Endothelial cell of umbilical vein (primary cell): ENCODE measurements at regions not wholly inside any gene's neighbourhood (a gene's known extent, or its start where the extent isn't known, plus 50 kb on each side); places are given as distances from the start of the nearest gene placed in this dataset.

ENCODE experiments used
- BruUV-seq: library from RNA; stranded (reverse); fragments of 400-500 nt; replicated peaks from 2 replicates; lab custom pipeline; 2021; lab: Mats Ljungman, UMichigan
- CTCF ChIA-PET: fragments of 300-600, 350-600 bp; sonication (Branson Sonifier 250); formaldehyde crosslinking; loops from one replicate; lab custom pipeline; 2021; ENCODE audit warnings: antibody characterized with exemption, inconsistent platforms; lab: Charles Lee
- POLR2A ChIA-PET: fragments of 300-600, 350-600 bp; sonication (Branson Sonifier 250); formaldehyde crosslinking; loops from one replicate; lab custom pipeline; 2021; ENCODE audit warnings: antibody characterized with exemption, inconsistent platforms; lab: Charles Lee
- DNase-seq: peaks from one replicate; pipeline ENCODE4 v3.0.0-alpha.2; 2011; ENCODE audit warnings: low read depth, low spot score
- FAIRE-seq: peaks from 2 replicates; lab custom pipeline; 2011; peaks lifted over from hg19 to GRCh38; lab: Jason Lieb, UNC
- H2AFZ ChIP-seq: 2 replicates; pipeline ENCODE4 v1.6.0; 2012; ENCODE audit warnings: low read depth, low read length, control low read depth, inconsistent platforms
- H3K27ac ChIP-seq: 2 replicates; pipeline ENCODE4 v1.5.1; 2011; ENCODE audit warnings: low read depth, mild to moderate bottlenecking, control low read depth, low read length, moderate library complexity; ENCODE audit not compliant: insufficient read depth
- H3K27me3 ChIP-seq, 2 experiments: 2 replicates each; pipeline versions ENCODE4 v1.6.0 to v1.6.1; 2011; ENCODE audit warnings: low read length in 2 of 2, mixed read lengths in 1 of 2; ENCODE audit not compliant: control insufficient read depth in 2 of 2, insufficient read depth in 2 of 2
- H3K36me3 ChIP-seq, 2 experiments: 2 replicates in 1 of 2; 3 replicates in 1 of 2; pipeline ENCODE4 v1.5.1; 2011; ENCODE audit warnings: low read length in 2 of 2, mild to moderate bottlenecking in 1 of 2, moderate library complexity in 1 of 2; ENCODE audit not compliant: control insufficient read depth in 2 of 2, insufficient read depth in 2 of 2; ENCODE audit errors: extremely low read depth in 1 of 2
- H3K4me1 ChIP-seq: 3 replicates; pipeline ENCODE4 v1.5.1; 2011; ENCODE audit warnings: mild to moderate bottlenecking, low read length; ENCODE audit not compliant: control insufficient read depth, insufficient read depth; ENCODE audit errors: extremely low read depth
- H3K4me2 ChIP-seq: 2 replicates; pipeline ENCODE4 v1.6.1; 2011; ENCODE audit warnings: low read length, control low read depth, mixed read lengths; ENCODE audit not compliant: insufficient read depth
- H3K4me3 ChIP-seq, 3 experiments: fragments of 200-600 bp in 1 of 3; sonication (generic), shearing (Covaris generic) in 1 of 3; replicated peaks in 1 of 3; 2 replicates each; pipeline ENCODE4 v1.5.1; 2011 to 2016; ENCODE audit warnings: control low read depth in 3 of 3, low read length in 3 of 3, mild to moderate bottlenecking in 2 of 3, inconsistent platforms in 1 of 3, low read depth in 1 of 3, moderate library complexity in 1 of 3; ENCODE audit not compliant: insufficient read depth in 1 of 3
- H3K79me2 ChIP-seq: 2 replicates; pipeline ENCODE4 v1.6.0; 2012; ENCODE audit warnings: low read length, inconsistent platforms; ENCODE audit not compliant: control insufficient read depth, insufficient read depth
- H3K9ac ChIP-seq: replicated peaks from 2 replicates; pipeline ENCODE3; 2011; ENCODE audit warnings: low read length, control low read depth; ENCODE audit not compliant: insufficient read depth; ENCODE audit errors: extremely low read depth
- H3K9me1 ChIP-seq: replicated peaks from 3 replicates; pipeline ENCODE4 v1.6.0; 2011; ENCODE audit warnings: mild to moderate bottlenecking, low read length; ENCODE audit not compliant: control insufficient read depth, insufficient read depth; ENCODE audit errors: extremely low read depth
- H3K9me3 ChIP-seq: replicated peaks from 2 replicates; pipeline ENCODE4 v1.5.1; 2012; ENCODE audit warnings: low read length, inconsistent platforms; ENCODE audit not compliant: control insufficient read depth, insufficient read depth
- H4K20me1 ChIP-seq: replicated peaks from 2 replicates; pipeline ENCODE3; 2011; ENCODE audit warnings: mild to moderate bottlenecking, low read length; ENCODE audit not compliant: control insufficient read depth, insufficient read depth; ENCODE audit errors: extremely low read depth
- EZH2 ChIP-seq: IDR thresholded peaks from 2 replicates; pipeline ENCODE4 v1.6.1; 2012; ENCODE audit warnings: borderline replicate concordance, low read depth, mild to moderate bottlenecking, moderate library complexity, low read length, inconsistent platforms; ENCODE audit not compliant: severe bottlenecking
- FOS ChIP-seq: IDR thresholded peaks from 2 replicates; pipeline ENCODE4 v1.6.1; 2011; ENCODE audit warnings: mild to moderate bottlenecking, low read length, moderate library complexity, borderline replicate concordance; ENCODE audit not compliant: insufficient read depth
- GATA2 ChIP-seq: IDR thresholded peaks from 2 replicates; pipeline ENCODE4 v1.7.0; 2011; ENCODE audit warnings: low read depth, mild to moderate bottlenecking, moderate library complexity, mixed read lengths, low read length; ENCODE audit not compliant: insufficient read length, insufficient read depth
- JUN ChIP-seq: IDR thresholded peaks from 2 replicates; pipeline ENCODE4 v1.6.1; 2011; ENCODE audit warnings: borderline replicate concordance, low read depth; ENCODE audit not compliant: insufficient read length, insufficient read depth
- MYC ChIP-seq: IDR thresholded peaks from one replicate; pipeline ENCODE4 v1.6.1; 2011; ENCODE audit warnings: mild to moderate bottlenecking, low read depth, low read length
- POLR2A ChIP-seq: IDR thresholded peaks from 2 replicates; pipeline ENCODE4 v1.6.1; 2012; ENCODE audit warnings: low read depth, mild to moderate bottlenecking, control low read depth, low read length
- POLR2AphosphoS5 ChIP-seq: IDR thresholded peaks from 2 replicates; pipeline ENCODE4 v1.6.1; 2012; ENCODE audit warnings: low read depth, mild to moderate bottlenecking, control low read depth, low read length, moderate library complexity; ENCODE audit not compliant: insufficient read depth
- dilution Hi-C: fragments of 300-500 bp; cut with MboI; formaldehyde crosslinking; loops from one replicate; pipeline ENCODE4 v1.15.0; 2019; ENCODE audit warnings: low sequenced_read_pairs; ENCODE audit not compliant: extremely low pct_ligation_motif_present
- intact Hi-C: fragments of 100-400 bp; cut with micrococcal nuclease; formaldehyde crosslinking; loops from one replicate; pipeline ENCODE4 v1.10.0; 2022
- TF ChIP-seq, protein P1 (sequence below), 2 donors: IDR thresholded peaks; 1 replicate in 1 of 2; 2 replicates in 1 of 2; pipeline ENCODE4 v1.5.1; 2011; ENCODE audit warnings: low read length in 2 of 2, mild to moderate bottlenecking in 2 of 2, moderate library complexity in 2 of 2, control low read depth in 1 of 2, inconsistent platforms in 1 of 2, low read depth in 1 of 2; ENCODE audit not compliant: insufficient read depth in 1 of 2; ENCODE audit errors: extremely low read depth in 1 of 2
- TF ChIP-seq, protein P2 (sequence below): IDR thresholded peaks from 2 replicates; pipeline ENCODE4 v1.6.1; 2011; ENCODE audit not compliant: insufficient read depth, insufficient read length

DNA sequence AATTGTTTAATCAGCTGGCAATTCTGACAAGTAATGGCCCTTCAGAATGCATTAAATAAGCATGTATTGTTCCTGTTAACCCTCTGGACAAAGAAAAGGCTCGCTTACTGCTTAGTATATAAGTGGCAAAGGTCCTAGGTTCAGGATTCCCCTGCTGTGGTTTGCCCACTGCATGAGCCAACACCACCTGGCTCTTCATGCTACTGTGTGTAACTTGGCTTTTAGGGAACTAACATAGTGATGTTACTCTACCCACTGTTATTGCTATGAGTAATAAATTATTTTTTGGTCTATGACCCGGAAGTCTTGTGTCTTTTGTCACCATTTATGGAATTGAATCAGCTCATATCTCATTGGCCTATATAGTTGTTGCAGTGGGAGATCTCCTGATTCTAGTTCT is 791.7 kb upstream of the PHF14 start:
- TF ChIP-seq POLR2A: no peak
- no peak for TF ChIP-seq POLR2AphosphoS5
- TF ChIP-seq GATA2: no peak
- TF ChIP-seq, protein P1, sequence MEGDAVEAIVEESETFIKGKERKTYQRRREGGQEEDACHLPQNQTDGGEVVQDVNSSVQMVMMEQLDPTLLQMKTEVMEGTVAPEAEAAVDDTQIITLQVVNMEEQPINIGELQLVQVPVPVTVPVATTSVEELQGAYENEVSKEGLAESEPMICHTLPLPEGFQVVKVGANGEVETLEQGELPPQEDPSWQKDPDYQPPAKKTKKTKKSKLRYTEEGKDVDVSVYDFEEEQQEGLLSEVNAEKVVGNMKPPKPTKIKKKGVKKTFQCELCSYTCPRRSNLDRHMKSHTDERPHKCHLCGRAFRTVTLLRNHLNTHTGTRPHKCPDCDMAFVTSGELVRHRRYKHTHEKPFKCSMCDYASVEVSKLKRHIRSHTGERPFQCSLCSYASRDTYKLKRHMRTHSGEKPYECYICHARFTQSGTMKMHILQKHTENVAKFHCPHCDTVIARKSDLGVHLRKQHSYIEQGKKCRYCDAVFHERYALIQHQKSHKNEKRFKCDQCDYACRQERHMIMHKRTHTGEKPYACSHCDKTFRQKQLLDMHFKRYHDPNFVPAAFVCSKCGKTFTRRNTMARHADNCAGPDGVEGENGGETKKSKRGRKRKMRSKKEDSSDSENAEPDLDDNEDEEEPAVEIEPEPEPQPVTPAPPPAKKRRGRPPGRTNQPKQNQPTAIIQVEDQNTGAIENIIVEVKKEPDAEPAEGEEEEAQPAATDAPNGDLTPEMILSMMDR (IDR thresholded peaks at IDR 0.05; ENCODE audit: extremely low read depth in 1 of 2, insufficient read depth in 1 of 2, low read depth in 1 of 2, low read length in 2 of 2): no peak
- TF ChIP-seq MYC: no peak
- no peak for TF ChIP-seq EZH2
- BruUV-seq: no TSS peak
- FAIRE-seq: no peak
- Histone ChIP-seq H3K79me2 (no peaks in the 10 kb centered on the region), H3K4me3 (no peak overlapping the region), H3K4me2 (no peak overlapping the region), H3K36me3 (no peaks in the 10 kb centered on the region), H3K27ac (no peak overlapping the region), H3K4me1 (peaks cover 3% of the 10 kb centered on the region), H3K9ac (no peak overlapping the region), H2AFZ (no peak overlapping the region), H3K27me3 (no peaks in the 10 kb centered on the region), H3K9me3 (no peaks in the 10 kb centered on the region), H3K9me1 (no peaks in the 10 kb centered on the region), H4K20me1 (no peaks in the 10 kb centered on the region)
- ChIA-PET CTCF (interaction anchor here (0.9 kb wide), 1 partner anchor 9 kb away, joined by 3 read pairs; no protein-coding TSS in a partner anchor), POLR2A (no interaction called here)
- DNase-seq: no peak
- dilution Hi-C loops (no loop called here), intact Hi-C loops (no loop called here)

DNA sequence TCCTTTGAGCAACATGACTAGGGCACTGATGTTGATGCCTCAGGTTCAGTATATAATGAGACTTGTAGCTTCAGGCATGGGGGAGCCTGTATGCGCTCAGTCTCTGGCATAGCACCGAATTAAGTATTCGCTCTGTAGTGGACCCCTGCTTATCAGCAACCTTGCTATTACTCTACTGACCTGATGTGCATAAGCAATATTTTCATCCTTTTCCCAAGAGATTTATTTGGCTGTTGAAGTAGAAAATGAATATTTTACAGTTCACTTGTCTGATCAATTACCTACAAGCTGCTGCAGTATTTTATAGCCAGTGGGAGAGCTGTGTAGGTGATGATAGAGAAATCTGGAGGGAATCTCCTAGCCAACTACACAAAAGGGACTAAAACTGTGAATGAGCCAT is 781.6 kb upstream of the PHF14 start:
- Histone ChIP-seq H3K79me2 (no peaks in the 10 kb centered on the region), H2AFZ (no peak overlapping the region), H3K27me3 (no peaks in the 10 kb centered on the region), H3K4me2 (no peak overlapping the region), H3K4me3 (no peak overlapping the region), H3K9ac (no peak overlapping the region), H3K36me3 (no peaks in the 10 kb centered on the region), H3K9me3 (no peaks in the 10 kb centered on the region), H4K20me1 (no peaks in the 10 kb centered on the region), H3K9me1 (no peaks in the 10 kb centered on the region), H3K27ac (no peak overlapping the region), H3K4me1 (no peaks in the 10 kb centered on the region)
- intact Hi-C loops: no loop called here
- no TSS peak for BruUV-seq
- TF ChIP-seq FOS (no peak), JUN (no peak), MYC (no peak), POLR2A (no peak), EZH2 (no peak), GATA2 (no peak), POLR2AphosphoS5 (no peak)
- TF ChIP-seq, protein P2, sequence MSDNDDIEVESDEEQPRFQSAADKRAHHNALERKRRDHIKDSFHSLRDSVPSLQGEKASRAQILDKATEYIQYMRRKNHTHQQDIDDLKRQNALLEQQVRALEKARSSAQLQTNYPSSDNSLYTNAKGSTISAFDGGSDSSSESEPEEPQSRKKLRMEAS: no peak
- TF ChIP-seq, protein P1 (IDR thresholded peaks at IDR 0.05; ENCODE audit: extremely low read depth in 1 of 2, insufficient read depth in 1 of 2, low read depth in 1 of 2, low read length in 2 of 2): no peak
- CTCF ChIA-PET: no interaction called here
- POLR2A ChIA-PET: no interaction called here
- no peak for FAIRE-seq
- no peak for DNase-seq
- dilution Hi-C loops: no loop called here
